ENCODE measurements at regions not wholly inside any gene's neighbourhood (a gene's known extent, or its start where the extent isn't known, plus 50 kb on each side); places are given as distances from the start of the nearest gene placed in this dataset.

GRCh38 chr6:144898052-144898689, 613.0 kb downstream of the UTRN start:
- Histone ChIP-seq H3K4me1 (ENCODE audit: control insufficient read depth, insufficient read depth, low read length) (no peaks in the 10 kb centered on the region), H3K36me3 (ENCODE audit: control insufficient read depth, insufficient read depth, low read length) (no peaks in the 10 kb centered on the region), H3K27ac (ENCODE audit: low read depth, low read length) (no peak overlapping the region), H3K27me3 (ENCODE audit: control insufficient read depth, insufficient read depth, low read length) (no peaks in the 10 kb centered on the region), H3K4me3 (ENCODE audit: low read depth, low read length) (no peak overlapping the region), H3K9me3 (ENCODE audit: control insufficient read depth, insufficient read depth, low read length) (peaks cover 10% of the 10 kb centered on the region)
- WGBS (ENCODE audit: insufficient coverage): no CpG with 5 or more reads among the region's 3 CpGs
- no peak for DNase-seq (ENCODE audit: low read depth in 4 of 6, low spot score in 6 of 6)

GRCh38 chr6:144898741-144899140, 613.6 kb downstream of the UTRN start:
- DNase-seq (ENCODE audit: low read depth in 4 of 6, low spot score in 6 of 6): no peak
- WGBS (ENCODE audit: insufficient coverage): no CpG with 5 or more reads among the region's 1 CpG
- H3K27ac ChIP-seq (ENCODE audit: low read depth, low read length): no peak overlapping the region
- no peaks in the 10 kb centered on the region for H3K36me3 ChIP-seq (ENCODE audit: control insufficient read depth, insufficient read depth, low read length)
- H3K9me3 ChIP-seq (ENCODE audit: control insufficient read depth, insufficient read depth, low read length): peaks cover 10% of the 10 kb centered on the region
- H3K4me3 ChIP-seq (ENCODE audit: low read depth, low read length): no peak overlapping the region
- no peaks in the 10 kb centered on the region for H3K4me1 ChIP-seq (ENCODE audit: control insufficient read depth, insufficient read depth, low read length)
- H3K27me3 ChIP-seq (ENCODE audit: control insufficient read depth, insufficient read depth, low read length): no peaks in the 10 kb centered on the region

- WGBS (ENCODE audit: insufficient coverage): no CpG with 5 or more reads among the region's 1 CpG
- DNase-seq (ENCODE audit: low read depth in 4 of 6, low spot score in 6 of 6): no peak
These were observed 614.0 kb downstream of the UTRN start for GRCh38 chr6:144899161-144899560.

GRCh38 chr6:144901412-144901811, 616.3 kb downstream of the UTRN start:
- no CpG with 5 or more reads among the region's 1 CpG for WGBS (ENCODE audit: insufficient coverage)

More at GRCh38 chr6:144899161-144899560, 614.0 kb downstream of the UTRN start:
- H3K4me3 ChIP-seq (ENCODE audit: low read depth, low read length): no peak overlapping the region
- no peak overlapping the region for H3K27ac ChIP-seq (ENCODE audit: low read depth, low read length)
- no peaks in the 10 kb centered on the region for H3K36me3 ChIP-seq (ENCODE audit: control insufficient read depth, insufficient read depth, low read length)
- peaks cover 10% of the 10 kb centered on the region for H3K9me3 ChIP-seq (ENCODE audit: control insufficient read depth, insufficient read depth, low read length)
- no peaks in the 10 kb centered on the region for H3K4me1 ChIP-seq (ENCODE audit: control insufficient read depth, insufficient read depth, low read length)
- no peaks in the 10 kb centered on the region for H3K27me3 ChIP-seq (ENCODE audit: control insufficient read depth, insufficient read depth, low read length)

GRCh38 chr6:144908004-144908403, 622.9 kb downstream of the UTRN start:
- 79% methylated on average over 1 of the region's 1 CpG for WGBS (ENCODE audit: insufficient coverage)
- no peak overlapping the region for H3K27ac ChIP-seq (ENCODE audit: low read depth, low read length)
- no peak overlapping the region for H3K4me3 ChIP-seq (ENCODE audit: low read depth, low read length)
- no peak for DNase-seq (ENCODE audit: low read depth in 4 of 6, low spot score in 6 of 6)
- no peaks in the 10 kb centered on the region for H3K4me1 ChIP-seq (ENCODE audit: control insufficient read depth, insufficient read depth, low read length)
- no peaks in the 10 kb centered on the region for H3K36me3 ChIP-seq (ENCODE audit: control insufficient read depth, insufficient read depth, low read length)
- H3K9me3 ChIP-seq (ENCODE audit: control insufficient read depth, insufficient read depth, low read length): no peaks in the 10 kb centered on the region
- no peaks in the 10 kb centered on the region for H3K27me3 ChIP-seq (ENCODE audit: control insufficient read depth, insufficient read depth, low read length)

More at GRCh38 chr6:144901412-144901811, 616.3 kb downstream of the UTRN start:
- H3K27me3 ChIP-seq (ENCODE audit: control insufficient read depth, insufficient read depth, low read length): no peaks in the 10 kb centered on the region
- H3K27ac ChIP-seq (ENCODE audit: low read depth, low read length): no peak overlapping the region
- H3K4me1 ChIP-seq (ENCODE audit: control insufficient read depth, insufficient read depth, low read length): no peaks in the 10 kb centered on the region
- no peaks in the 10 kb centered on the region for H3K36me3 ChIP-seq (ENCODE audit: control insufficient read depth, insufficient read depth, low read length)
- peaks cover 10% of the 10 kb centered on the region for H3K9me3 ChIP-seq (ENCODE audit: control insufficient read depth, insufficient read depth, low read length)
- no peak for DNase-seq (ENCODE audit: low read depth in 4 of 6, low spot score in 6 of 6)
- no peak overlapping the region for H3K4me3 ChIP-seq (ENCODE audit: low read depth, low read length)

GRCh38 chr6:144909753-144910285, 624.7 kb downstream of the UTRN start:
- H3K27me3 ChIP-seq (ENCODE audit: control insufficient read depth, insufficient read depth, low read length): no peaks in the 10 kb centered on the region
- DNase-seq (ENCODE audit: low read depth in 4 of 6, low spot score in 6 of 6): no peak
- H3K9me3 ChIP-seq (ENCODE audit: control insufficient read depth, insufficient read depth, low read length): no peaks in the 10 kb centered on the region
- H3K4me3 ChIP-seq (ENCODE audit: low read depth, low read length): no peak overlapping the region
- H3K4me1 ChIP-seq (ENCODE audit: control insufficient read depth, insufficient read depth, low read length): no peaks in the 10 kb centered on the region
- H3K36me3 ChIP-seq (ENCODE audit: control insufficient read depth, insufficient read depth, low read length): no peaks in the 10 kb centered on the region
- H3K27ac ChIP-seq (ENCODE audit: low read depth, low read length): no peak overlapping the region
- no CpG with 5 or more reads among the region's 3 CpGs for WGBS (ENCODE audit: insufficient coverage)

- DNase-seq (ENCODE audit: low read depth in 4 of 6, low spot score in 6 of 6): no peak
- Histone ChIP-seq H3K4me1 (ENCODE audit: control insufficient read depth, insufficient read depth, low read length) (no peaks in the 10 kb centered on the region), H3K36me3 (ENCODE audit: control insufficient read depth, insufficient read depth, low read length) (no peaks in the 10 kb centered on the region), H3K27me3 (ENCODE audit: control insufficient read depth, insufficient read depth, low read length) (no peaks in the 10 kb centered on the region), H3K4me3 (ENCODE audit: low read depth, low read length) (no peak overlapping the region), H3K27ac (ENCODE audit: low read depth, low read length) (no peak overlapping the region), H3K9me3 (ENCODE audit: control insufficient read depth, insufficient read depth, low read length) (no peaks in the 10 kb centered on the region)
- WGBS (ENCODE audit: insufficient coverage): 43% methylated on average over 1 of the region's 2 CpGs
These were observed 626.2 kb downstream of the UTRN start for GRCh38 chr6:144911322-144911721.

- no peak overlapping the region for H3K27ac ChIP-seq (ENCODE audit: low read depth, low read length)
- H3K27me3 ChIP-seq (ENCODE audit: control insufficient read depth, insufficient read depth, low read length): no peaks in the 10 kb centered on the region
- WGBS (ENCODE audit: insufficient coverage): no CpG with 5 or more reads among the region's 2 CpGs
- H3K4me3 ChIP-seq (ENCODE audit: low read depth, low read length): no peak overlapping the region
- DNase-seq (ENCODE audit: low read depth in 4 of 6, low spot score in 6 of 6): no peak
- no peaks in the 10 kb centered on the region for H3K36me3 ChIP-seq (ENCODE audit: control insufficient read depth, insufficient read depth, low read length)
- no peaks in the 10 kb centered on the region for H3K4me1 ChIP-seq (ENCODE audit: control insufficient read depth, insufficient read depth, low read length)
- H3K9me3 ChIP-seq (ENCODE audit: control insufficient read depth, insufficient read depth, low read length): no peaks in the 10 kb centered on the region
These were observed 627.3 kb downstream of the UTRN start for GRCh38 chr6:144912474-144912873.

GRCh38 chr6:144918073-144918472, 632.9 kb downstream of the UTRN start:
- WGBS (ENCODE audit: insufficient coverage): 87% methylated on average over 2 of the region's 4 CpGs
- H3K27ac ChIP-seq (ENCODE audit: low read depth, low read length): no peak overlapping the region
- H3K4me3 ChIP-seq (ENCODE audit: low read depth, low read length): no peak overlapping the region
- DNase-seq (ENCODE audit: low read depth in 4 of 6, low spot score in 6 of 6): no peak
- H3K27me3 ChIP-seq (ENCODE audit: control insufficient read depth, insufficient read depth, low read length): no peaks in the 10 kb centered on the region
- no peaks in the 10 kb centered on the region for H3K36me3 ChIP-seq (ENCODE audit: control insufficient read depth, insufficient read depth, low read length)
- no peaks in the 10 kb centered on the region for H3K4me1 ChIP-seq (ENCODE audit: control insufficient read depth, insufficient read depth, low read length)
- H3K9me3 ChIP-seq (ENCODE audit: control insufficient read depth, insufficient read depth, low read length): no peaks in the 10 kb centered on the region

- H3K4me1 ChIP-seq (ENCODE audit: control insufficient read depth, insufficient read depth, low read length): no peaks in the 10 kb centered on the region
- DNase-seq (ENCODE audit: low read depth in 4 of 6, low spot score in 6 of 6): no peak
- no peak overlapping the region for H3K27ac ChIP-seq (ENCODE audit: low read depth, low read length)
- WGBS (ENCODE audit: insufficient coverage): no CpG with 5 or more reads among the region's 2 CpGs
- no peaks in the 10 kb centered on the region for H3K9me3 ChIP-seq (ENCODE audit: control insufficient read depth, insufficient read depth, low read length)
- H3K4me3 ChIP-seq (ENCODE audit: low read depth, low read length): no peak overlapping the region
- no peaks in the 10 kb centered on the region for H3K36me3 ChIP-seq (ENCODE audit: control insufficient read depth, insufficient read depth, low read length)
- H3K27me3 ChIP-seq (ENCODE audit: control insufficient read depth, insufficient read depth, low read length): no peaks in the 10 kb centered on the region
These were observed 634.4 kb downstream of the UTRN start for GRCh38 chr6:144919560-144919959.
